ENCODE measurements at regions not wholly inside any gene's neighbourhood (a gene's known extent, or its start where the extent isn't known, plus 50 kb on each side); places are given as distances from the start of the nearest gene placed in this dataset.

DNA sequence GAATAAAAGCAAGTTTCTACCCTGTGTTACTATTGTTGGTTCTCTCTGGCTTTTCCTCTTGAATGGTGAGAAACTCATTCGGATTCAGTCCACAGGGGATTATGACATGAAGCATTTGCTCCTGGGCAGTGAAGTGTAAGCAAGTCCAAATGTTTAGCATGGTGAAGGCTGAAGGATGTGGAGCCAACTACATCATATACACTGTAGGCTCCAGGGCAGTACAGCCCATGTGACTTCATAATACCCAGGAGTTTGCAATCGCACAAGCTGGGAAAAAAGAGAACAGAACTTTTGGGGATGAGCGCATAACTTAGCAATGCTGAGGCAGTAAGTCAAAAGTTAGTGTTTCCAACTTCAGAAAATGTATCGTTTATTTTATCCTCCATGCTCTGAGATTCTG, 695.7 kb upstream of the POU3F3 start:
- TF ChIP-seq, protein P1, sequence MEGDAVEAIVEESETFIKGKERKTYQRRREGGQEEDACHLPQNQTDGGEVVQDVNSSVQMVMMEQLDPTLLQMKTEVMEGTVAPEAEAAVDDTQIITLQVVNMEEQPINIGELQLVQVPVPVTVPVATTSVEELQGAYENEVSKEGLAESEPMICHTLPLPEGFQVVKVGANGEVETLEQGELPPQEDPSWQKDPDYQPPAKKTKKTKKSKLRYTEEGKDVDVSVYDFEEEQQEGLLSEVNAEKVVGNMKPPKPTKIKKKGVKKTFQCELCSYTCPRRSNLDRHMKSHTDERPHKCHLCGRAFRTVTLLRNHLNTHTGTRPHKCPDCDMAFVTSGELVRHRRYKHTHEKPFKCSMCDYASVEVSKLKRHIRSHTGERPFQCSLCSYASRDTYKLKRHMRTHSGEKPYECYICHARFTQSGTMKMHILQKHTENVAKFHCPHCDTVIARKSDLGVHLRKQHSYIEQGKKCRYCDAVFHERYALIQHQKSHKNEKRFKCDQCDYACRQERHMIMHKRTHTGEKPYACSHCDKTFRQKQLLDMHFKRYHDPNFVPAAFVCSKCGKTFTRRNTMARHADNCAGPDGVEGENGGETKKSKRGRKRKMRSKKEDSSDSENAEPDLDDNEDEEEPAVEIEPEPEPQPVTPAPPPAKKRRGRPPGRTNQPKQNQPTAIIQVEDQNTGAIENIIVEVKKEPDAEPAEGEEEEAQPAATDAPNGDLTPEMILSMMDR (IDR thresholded peaks at IDR 0.05): no peak
- Mint-ChIP-seq H3K27me3 (ENCODE audit: low read depth, poor library complexity) (peaks cover 11% of the 10 kb centered on the region), H3K9me3 (no peaks in the 10 kb centered on the region), H3K4me3 (no peak overlapping the region), H3K36me3 (ENCODE audit: low read depth) (no peaks in the 10 kb centered on the region), H3K27ac (no peak overlapping the region), H3K4me1 (no peaks in the 10 kb centered on the region)
- DNase-seq: no peak

DNA sequence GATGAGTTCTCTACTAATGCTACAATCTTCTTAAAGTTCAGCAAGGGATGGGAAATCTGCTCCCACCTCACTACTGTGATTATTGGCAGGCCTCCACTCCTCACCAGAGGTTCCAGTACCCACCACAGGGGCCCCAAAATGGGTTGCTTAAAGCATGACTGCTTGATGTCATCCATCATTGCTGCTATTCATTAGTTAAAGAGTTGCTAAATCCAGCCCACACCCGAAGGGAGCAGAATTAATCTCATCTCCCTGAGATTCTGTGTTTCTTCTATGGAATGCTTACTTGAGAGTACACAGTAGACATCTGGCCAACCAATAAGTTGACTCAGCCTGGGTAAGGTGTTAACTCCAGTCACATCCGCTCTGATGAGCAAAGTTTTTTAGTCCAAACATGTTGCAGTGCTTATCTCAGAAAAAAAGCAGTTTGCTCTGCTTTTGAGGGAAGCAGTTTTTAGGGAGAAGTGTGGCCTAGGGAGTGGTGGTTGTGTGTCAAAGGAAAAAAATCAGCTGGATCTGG, 690.2 kb upstream of the POU3F3 start:
- peaks cover 11% of the 10 kb centered on the region for H3K27me3 Mint-ChIP-seq (ENCODE audit: low read depth, poor library complexity)
- H3K4me3 Mint-ChIP-seq: no peak overlapping the region
- H3K9me3 Mint-ChIP-seq: no peaks in the 10 kb centered on the region
- TF ChIP-seq, protein P1 (IDR thresholded peaks at IDR 0.05): no peak
- no peaks in the 10 kb centered on the region for H3K4me1 Mint-ChIP-seq
- H3K27ac Mint-ChIP-seq: peak overlapping the region; percentile 79
- H3K36me3 Mint-ChIP-seq (ENCODE audit: low read depth): no peaks in the 10 kb centered on the region
- no peak for DNase-seq

DNA sequence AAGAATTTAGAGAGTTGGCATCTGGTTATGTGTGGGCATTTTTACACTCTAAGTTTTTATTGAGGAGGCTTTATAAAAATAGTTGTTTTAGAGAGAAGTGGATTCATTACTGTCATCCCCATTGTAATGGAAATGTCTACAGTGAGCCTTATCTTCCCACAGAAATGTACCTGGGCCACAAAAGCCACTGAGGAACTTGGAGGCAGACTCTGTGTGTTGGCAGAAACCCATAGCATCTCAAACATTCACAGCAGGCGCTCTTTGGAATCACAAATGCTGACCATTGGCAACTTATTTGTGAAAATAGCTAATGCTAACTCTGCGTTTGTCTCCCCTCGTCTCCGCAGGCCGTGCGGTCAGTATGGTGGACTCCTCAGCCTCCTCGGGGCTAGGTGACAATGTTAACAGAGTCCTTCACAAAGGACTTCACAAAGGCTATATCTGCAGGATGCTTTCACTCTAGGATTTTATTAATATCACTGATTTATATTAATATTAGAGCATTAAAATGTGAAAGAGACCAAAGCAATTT, 689.1 kb upstream of the POU3F3 start:
- Mint-ChIP-seq H3K27ac (no peak overlapping the region), H3K36me3 (ENCODE audit: low read depth) (no peaks in the 10 kb centered on the region), H3K4me1 (no peaks in the 10 kb centered on the region), H3K4me3 (no peak overlapping the region), H3K27me3 (ENCODE audit: low read depth, poor library complexity) (peaks cover 10% of the 10 kb centered on the region), H3K9me3 (no peaks in the 10 kb centered on the region)
- DNase-seq: no peak
- TF ChIP-seq, protein P1 (IDR thresholded peaks at IDR 0.05): no peak

DNA sequence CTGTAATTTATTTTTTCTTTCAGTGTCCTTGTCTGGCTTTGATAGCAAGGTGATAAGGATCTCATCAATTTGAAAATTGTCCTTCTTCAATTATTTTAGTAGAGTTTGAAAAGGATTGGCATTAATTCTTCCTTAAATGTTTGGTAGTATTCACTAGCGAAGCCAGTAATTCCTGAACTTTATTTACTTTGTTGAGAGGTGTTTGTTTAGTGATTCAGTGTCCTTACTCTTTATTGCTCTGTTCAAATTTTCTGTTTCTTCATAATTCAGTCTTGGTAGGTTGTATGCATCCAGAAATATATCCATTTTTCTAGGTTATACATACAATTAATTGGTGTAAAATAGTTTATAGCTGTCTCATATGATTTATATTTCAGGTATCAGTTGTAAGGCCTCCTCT, 676.7 kb upstream of the POU3F3 start:
- Mint-ChIP-seq H3K36me3 (ENCODE audit: low read depth) (no peaks in the 10 kb centered on the region), H3K27me3 (ENCODE audit: low read depth, poor library complexity) (no peaks in the 10 kb centered on the region), H3K4me1 (no peaks in the 10 kb centered on the region), H3K27ac (no peak overlapping the region), H3K4me3 (no peak overlapping the region), H3K9me3 (peaks cover 19% of the 10 kb centered on the region)
- DNase-seq: no peak
- TF ChIP-seq, protein P1 (IDR thresholded peaks at IDR 0.05): no peak

DNA sequence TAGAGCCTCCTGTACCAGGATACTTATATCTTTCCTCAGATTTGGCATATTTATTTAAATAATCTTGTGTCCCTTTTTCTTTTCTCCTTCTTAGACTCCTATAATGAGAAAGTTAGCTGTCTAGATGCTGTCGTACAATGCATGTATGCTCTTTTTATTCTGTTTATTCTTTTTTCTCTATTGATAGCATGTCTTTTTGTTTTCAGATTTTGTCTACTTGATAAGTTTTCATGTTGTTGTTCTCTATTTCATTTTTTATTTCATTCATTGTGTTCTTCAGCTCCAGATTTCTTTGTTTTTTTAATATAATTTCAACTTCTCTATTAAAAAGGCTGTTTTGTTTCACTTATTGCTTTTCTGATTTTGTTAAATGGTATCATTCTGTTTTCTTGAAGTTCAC, 674.3 kb upstream of the POU3F3 start:
- H3K27me3 Mint-ChIP-seq (ENCODE audit: low read depth, poor library complexity): no peaks in the 10 kb centered on the region
- H3K4me1 Mint-ChIP-seq: no peaks in the 10 kb centered on the region
- TF ChIP-seq, protein P1 (IDR thresholded peaks at IDR 0.05): no peak
- no peaks in the 10 kb centered on the region for H3K36me3 Mint-ChIP-seq (ENCODE audit: low read depth)
- DNase-seq: no peak
- no peak overlapping the region for H3K27ac Mint-ChIP-seq
- no peak overlapping the region for H3K4me3 Mint-ChIP-seq
- H3K9me3 Mint-ChIP-seq: peaks cover 19% of the 10 kb centered on the region

DNA sequence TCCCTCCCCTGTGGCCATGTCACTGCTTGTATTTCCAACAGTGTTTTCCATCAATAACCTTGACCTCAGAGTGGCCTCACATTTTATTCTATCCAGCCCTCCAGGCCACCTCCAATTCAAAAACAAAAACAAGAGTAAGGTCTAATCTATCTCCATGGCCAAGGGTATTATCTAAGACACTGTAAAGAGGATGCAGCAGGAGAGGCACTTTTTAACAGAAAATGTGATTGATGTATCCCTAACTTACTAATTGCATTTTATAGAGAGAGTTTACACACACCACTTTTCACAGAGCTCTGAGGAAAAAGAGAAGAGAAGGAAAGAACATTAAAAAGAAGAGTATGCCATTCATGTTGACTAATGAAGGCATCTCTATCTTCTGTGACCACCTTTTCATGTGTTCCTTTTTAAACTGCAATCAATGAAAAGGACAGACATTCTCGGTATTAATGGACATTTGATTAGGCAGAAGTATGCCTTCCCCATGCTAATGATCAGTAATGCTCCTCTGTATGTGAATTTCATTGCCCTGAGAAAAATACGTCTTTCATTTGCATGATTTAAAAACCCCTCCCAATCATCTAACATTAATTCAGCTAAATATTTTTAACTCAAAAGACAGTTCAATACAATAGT, 653.3 kb upstream of the POU3F3 start:
- TF ChIP-seq, protein P1 (IDR thresholded peaks at IDR 0.05): no peak
- H3K27ac Mint-ChIP-seq: no peak overlapping the region
- H3K9me3 Mint-ChIP-seq: no peaks in the 10 kb centered on the region
- H3K36me3 Mint-ChIP-seq (ENCODE audit: low read depth): no peaks in the 10 kb centered on the region
- H3K4me3 Mint-ChIP-seq: no peak overlapping the region
- H3K4me1 Mint-ChIP-seq: no peaks in the 10 kb centered on the region
- peaks cover 6% of the 10 kb centered on the region for H3K27me3 Mint-ChIP-seq (ENCODE audit: low read depth, poor library complexity)
- no peak for DNase-seq
